ENCODE measurements at regions not wholly inside any gene's neighbourhood (a gene's known extent, or its start where the extent isn't known, plus 50 kb on each side); places are given as distances from the start of the nearest gene placed in this dataset.

DNA sequence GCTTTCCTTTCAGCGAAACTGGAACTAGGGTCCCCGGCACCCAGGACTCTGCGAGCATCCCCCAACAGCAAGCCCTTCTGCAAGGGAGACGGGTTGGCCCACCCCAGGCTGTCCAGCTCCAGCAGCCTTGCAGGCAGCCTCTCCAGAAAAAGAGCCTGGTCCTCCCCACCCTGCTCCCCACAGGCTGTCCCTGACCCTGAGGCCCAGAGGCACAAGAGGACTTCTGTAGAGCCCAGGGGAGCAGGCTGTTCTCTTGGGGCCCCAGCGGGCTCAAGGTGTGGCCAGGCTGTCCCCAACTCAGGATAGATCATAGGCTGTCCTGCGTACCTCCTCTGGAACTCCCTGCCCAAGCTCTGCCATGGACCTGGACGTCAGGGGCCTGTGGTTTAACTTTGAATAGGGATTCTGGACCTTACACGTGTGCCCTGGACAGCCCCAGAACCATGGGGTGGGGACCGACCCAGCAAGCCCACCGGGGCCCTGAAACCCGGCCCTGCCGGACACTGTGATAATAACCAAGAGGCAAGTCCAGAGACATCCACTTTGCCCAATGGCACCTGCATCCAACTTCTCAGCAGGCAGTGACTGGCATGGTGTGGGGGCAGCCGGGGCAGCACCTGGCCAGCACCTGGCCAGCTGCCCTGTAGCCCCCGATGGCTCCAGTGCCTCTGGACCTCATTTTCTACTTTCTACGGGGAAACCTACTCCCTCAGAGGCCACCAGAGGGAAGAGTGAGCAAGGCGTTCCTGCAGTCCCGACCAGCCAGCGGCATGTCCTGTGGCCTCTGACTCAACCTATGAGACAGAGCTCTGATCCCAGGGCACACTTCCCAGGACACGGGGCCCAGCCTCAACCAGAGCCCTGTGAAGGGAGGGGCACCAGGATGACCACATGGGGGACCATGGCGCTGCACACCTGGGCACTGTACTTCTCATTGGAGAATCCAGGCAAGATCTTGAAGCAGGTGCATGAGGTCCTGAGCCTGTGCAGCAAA is 50.9 kb upstream of the TPM4 start:
- TF ChIP-seq, protein P1, sequence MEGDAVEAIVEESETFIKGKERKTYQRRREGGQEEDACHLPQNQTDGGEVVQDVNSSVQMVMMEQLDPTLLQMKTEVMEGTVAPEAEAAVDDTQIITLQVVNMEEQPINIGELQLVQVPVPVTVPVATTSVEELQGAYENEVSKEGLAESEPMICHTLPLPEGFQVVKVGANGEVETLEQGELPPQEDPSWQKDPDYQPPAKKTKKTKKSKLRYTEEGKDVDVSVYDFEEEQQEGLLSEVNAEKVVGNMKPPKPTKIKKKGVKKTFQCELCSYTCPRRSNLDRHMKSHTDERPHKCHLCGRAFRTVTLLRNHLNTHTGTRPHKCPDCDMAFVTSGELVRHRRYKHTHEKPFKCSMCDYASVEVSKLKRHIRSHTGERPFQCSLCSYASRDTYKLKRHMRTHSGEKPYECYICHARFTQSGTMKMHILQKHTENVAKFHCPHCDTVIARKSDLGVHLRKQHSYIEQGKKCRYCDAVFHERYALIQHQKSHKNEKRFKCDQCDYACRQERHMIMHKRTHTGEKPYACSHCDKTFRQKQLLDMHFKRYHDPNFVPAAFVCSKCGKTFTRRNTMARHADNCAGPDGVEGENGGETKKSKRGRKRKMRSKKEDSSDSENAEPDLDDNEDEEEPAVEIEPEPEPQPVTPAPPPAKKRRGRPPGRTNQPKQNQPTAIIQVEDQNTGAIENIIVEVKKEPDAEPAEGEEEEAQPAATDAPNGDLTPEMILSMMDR (IDR thresholded peaks at IDR 0.05) = peak in 5 of 7 experiments; percentile 9 to 38 (median 31)
- no peak for TF ChIP-seq POLR2A (IDR thresholded peaks at IDR 0.05)

Data from body of pancreas (tissue), 4 donors.